Pulmonary artery endothelial cell (primary cell): ENCODE measurements at regions not wholly inside any gene's neighbourhood (a gene's known extent, or its start where the extent isn't known, plus 50 kb on each side); places are given as distances from the start of the nearest gene placed in this dataset.

Experiments
- DNase-seq: peaks from one replicate; pipeline ENCODE4 v3.0.0-alpha.2; 2011; ENCODE audit warnings: low read depth, low spot score

DNA sequence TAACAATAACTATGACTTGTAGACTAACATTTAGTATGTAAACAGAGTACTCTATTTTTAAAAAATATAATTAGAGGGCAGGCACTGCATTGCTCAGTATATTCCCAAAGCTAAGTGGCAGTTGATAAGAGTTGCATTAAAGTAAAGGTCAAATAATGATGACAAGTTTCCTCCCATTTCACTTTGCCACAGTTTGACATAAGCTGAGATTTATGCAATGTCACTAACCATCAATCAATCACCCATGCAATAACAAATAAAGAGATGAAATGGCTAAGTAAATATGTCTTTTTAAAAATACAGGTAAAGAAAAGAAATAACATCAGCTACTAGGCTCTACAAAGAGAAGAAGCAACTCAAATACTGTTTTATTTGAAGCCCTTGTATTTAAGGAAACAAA, 673.4 kb downstream of the PCDH18 start:
- no peak for DNase-seq

DNA sequence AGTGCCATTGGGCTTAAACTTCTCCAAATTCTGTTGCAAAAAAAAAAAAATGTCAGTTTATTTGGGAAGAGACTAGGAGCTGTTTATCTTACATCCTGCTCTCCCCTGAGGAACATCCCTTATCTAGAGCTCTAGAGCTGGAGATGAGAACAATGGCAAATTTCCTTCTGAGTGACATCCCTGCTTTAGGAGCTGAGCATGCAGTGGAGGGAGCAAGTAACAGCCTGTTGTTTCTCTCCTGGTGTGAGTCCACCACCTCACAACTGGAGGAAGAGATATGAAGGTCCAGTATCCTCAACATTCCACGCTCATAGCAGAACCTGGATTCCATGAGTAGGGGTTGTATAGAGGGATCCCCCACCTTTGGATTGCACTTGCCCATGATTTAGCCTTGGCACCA, 676.4 kb downstream of the PCDH18 start:
- no peak for DNase-seq

GRCh38 chr4:136850446-136850845, 681.8 kb downstream of the PCDH18 start:
- DNase-seq, result no peak

- DNase-seq, result no peak
These were observed 684.2 kb downstream of the PCDH18 start for GRCh38 chr4:136847881-136848621.

GRCh38 chr4:136841526-136841925, 690.8 kb downstream of the PCDH18 start:
- no peak for DNase-seq

DNA sequence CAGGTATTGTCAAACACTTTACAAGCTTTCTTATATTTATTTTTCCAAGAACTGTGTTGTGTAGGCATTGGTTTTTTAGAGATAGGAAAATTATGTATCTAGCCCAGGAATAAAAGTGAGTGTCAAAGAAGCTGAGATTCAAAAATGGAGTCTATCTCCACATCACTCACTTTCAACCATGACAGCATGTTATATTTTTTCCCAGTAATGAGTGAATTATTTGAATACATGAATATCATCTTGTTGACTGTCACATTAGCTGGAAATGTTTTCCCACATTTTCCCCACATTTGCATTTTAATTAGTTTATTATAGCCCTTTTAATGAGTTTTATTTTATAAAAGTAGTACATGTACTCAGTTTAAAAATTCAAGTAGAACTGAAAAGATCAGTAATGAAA, 693.7 kb downstream of the PCDH18 start:
- no peak for DNase-seq

GRCh38 chr4:136831553-136831952, 700.7 kb downstream of the PCDH18 start:
- DNase-seq, result no peak

DNA sequence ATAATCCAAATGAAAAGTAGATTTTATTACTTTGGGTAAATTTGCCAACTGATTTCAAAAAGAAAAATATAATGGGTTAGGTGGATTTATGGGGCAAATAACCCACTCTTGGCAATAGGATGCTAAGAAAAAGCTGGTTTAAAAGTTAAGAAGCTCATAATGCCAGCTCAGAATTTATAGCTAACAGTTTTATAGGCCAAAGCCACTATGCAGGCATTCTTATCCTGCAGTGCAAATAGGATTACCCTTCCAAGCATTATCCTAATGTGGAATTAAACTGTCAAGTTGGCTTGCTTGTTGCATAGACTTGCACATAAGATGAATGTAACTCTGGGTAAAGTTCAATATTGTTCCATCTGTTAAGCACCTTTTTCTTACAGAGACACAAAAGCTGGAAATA, 703.0 kb downstream of the PCDH18 start:
- DNase-seq, result no peak

DNA sequence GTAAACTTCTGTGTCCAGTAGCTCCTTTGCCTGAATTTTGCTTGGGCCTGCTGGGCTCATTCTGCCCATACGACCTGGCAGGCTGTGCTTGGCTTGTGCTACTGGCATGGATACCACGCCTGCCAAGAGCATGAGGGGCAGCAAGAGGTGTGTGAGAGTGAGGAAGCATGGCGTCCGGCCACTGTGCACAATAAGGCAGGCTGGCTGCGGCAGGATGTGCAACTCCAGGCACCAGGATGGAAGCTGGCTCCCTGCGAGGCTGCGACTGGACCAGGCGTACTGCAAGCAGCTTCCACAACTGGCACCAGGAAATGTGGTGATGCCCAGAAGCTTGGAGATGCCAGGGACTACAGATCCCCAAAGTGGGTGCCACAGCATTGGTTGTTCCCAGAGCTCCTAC, 709.3 kb downstream of the PCDH18 start:
- no peak for DNase-seq

GRCh38 chr4:136818811-136819330, 713.4 kb downstream of the PCDH18 start:
- peak; percentile 1 for DNase-seq

- no peak for DNase-seq
These were observed 720.0 kb downstream of the PCDH18 start for GRCh38 chr4:136812100-136812880.

DNA sequence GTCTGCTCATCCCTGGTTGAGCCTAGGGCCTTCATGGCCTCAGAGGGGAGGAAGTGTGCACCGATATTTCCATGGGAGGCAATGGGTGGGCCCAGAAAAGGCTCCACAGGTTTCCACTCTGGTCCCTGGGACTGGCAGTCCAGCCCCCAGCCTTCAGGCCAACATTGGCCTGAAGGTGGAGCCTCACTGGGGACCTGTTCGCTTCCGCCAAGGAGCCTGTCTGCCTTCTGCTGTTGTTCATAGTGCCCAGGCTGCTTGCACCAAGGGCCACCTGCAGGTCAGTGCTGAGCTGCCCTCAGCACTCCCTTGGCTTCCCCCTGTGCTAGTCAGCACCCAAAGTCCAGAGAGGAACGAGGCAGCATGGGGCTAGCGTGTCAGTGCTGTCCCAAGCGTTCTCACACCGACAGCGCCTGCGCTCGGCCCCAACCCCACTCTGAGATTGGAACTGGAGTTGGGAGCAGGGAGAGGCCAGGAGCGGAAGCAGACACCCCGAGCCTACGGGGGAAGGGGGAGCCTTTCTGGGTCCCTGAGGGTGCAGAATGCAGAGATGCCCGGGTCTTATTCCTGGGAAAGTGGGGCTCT, 720.7 kb downstream of the PCDH18 start:
- no peak for DNase-seq

DNA sequence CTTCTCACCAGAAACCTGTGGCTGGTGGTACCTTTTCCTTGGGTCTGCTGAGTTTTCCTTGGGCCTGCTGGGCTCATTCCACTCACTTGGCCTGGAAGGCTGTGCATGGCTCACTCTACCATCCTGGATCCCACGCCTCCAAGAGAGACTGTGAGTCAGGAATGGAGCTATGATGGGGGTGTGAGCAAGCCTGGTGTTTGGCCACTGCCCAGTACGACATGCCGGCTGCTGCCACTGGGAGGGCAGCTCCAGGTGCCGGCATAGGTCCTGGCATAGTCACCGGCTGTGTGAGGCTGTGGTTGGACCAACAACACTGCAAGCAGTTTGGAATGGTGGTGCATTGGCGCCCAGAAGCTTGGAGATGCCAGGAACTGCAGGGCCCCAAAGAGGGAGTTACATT, 721.7 kb downstream of the PCDH18 start:
- no peak for DNase-seq

DNA sequence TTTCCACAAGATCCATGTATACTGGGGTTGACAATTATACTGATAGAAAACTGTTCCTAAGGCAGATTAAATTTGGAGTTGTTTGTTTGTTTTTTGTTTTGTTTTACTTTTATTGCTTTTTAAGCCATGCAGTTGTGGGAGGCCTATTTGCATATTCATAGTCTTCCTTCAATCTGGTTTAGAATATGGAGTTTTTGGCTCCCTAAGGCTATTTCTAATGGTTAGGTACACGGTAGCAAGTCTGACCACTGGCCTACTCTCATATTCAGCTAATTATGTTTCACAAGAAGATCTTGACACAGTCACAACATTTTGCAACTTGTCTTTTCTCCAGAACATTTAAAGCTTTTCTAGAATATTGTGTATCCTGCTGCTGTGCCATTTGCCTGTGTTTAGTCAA, 725.5 kb downstream of the PCDH18 start:
- DNase-seq, result no peak

GRCh38 chr4:136805617-136806016, 726.7 kb downstream of the PCDH18 start:
- DNase-seq, result no peak

GRCh38 chr4:136803433-136803832, 728.9 kb downstream of the PCDH18 start:
- DNase-seq, result no peak

DNA sequence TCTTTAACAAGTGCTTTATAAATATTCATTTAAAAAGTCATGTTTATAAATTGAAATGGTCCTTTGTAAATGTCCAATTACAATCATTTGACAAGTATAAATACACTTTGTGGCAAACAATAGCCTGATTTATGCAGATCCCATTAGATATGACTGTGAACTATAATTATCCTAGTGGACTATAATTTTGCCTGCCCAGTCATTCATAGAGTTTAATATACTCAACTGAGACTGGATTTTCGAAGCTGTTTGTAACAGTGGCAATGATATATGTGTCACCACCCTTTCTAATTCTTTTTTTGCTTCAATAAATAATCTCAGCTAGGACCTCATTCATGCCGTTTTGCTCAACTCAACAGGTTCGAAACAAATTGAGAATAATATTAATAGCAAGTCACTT, 732.0 kb downstream of the PCDH18 start:
- no peak for DNase-seq

GRCh38 chr4:136796953-136797352, 735.3 kb downstream of the PCDH18 start:
- DNase-seq, result no peak

- no peak for DNase-seq
These were observed 738.4 kb downstream of the PCDH18 start for GRCh38 chr4:136793848-136794247.

- no peak for DNase-seq
These were observed 748.0 kb downstream of the PCDH18 start for GRCh38 chr4:136784326-136784725.

GRCh38 chr4:136769717-136770116, 762.6 kb downstream of the PCDH18 start:
- no peak for DNase-seq

- DNase-seq, result no peak
These were observed 763.4 kb downstream of the PCDH18 start for GRCh38 chr4:136768925-136769275.
